SK-N-SH (cell line): ENCODE measurements at regions not wholly inside any gene's neighbourhood (a gene's known extent, or its start where the extent isn't known, plus 50 kb on each side); places are given as distances from the start of the nearest gene placed in this dataset.
A peak's percentile ranks its signal among the peaks of the same experiment; 100 is the strongest.

ENCODE experiments used
- CTCF ChIA-PET: fragments of 300-600, 350-600 bp; formaldehyde crosslinking; extraction: SDS; loops from one replicate; lab custom pipeline; 2021; lab: Yijun Ruan, JAX
- POLR2A ChIA-PET: fragments of 350-600 bp; sonication (Branson Sonifier 250); formaldehyde crosslinking; extraction: SDS; loops from one replicate; lab custom pipeline; 2020; ENCODE audit warnings: antibody characterized with exemption, inconsistent platforms; lab: Yijun Ruan, JAX
- DNase-seq: peaks from one replicate; pipeline ENCODE4 v3.0.0; 2012
- H2AFZ ChIP-seq: fragments of 200-600 bp; sonication (generic); 2 replicates; pipeline ENCODE4 v1.8.1; 2016; ENCODE audit warnings: antibody characterized with exemption, mild to moderate bottlenecking, low read depth
- H3F3A ChIP-seq: fragments of 200-600 bp; sonication (generic); replicated peaks from 2 replicates; pipeline ENCODE3; 2016; ENCODE audit warnings: antibody characterized with exemption, mild to moderate bottlenecking; ENCODE audit not compliant: insufficient read depth
- H3K27ac ChIP-seq, 2 experiments: fragments of 200-500 bp in 1 of 2; fragments of 200-600 bp in 1 of 2; sonication (Bioruptor generic) in 1 of 2; sonication (generic), shearing (Covaris generic) in 1 of 2; 2 replicates each; pipeline versions ENCODE4 v1.5.1 to v1.6.1; 2014 to 2016; ENCODE audit warnings: low read depth in 2 of 2, inconsistent platforms in 1 of 2, low read length in 1 of 2, mild to moderate bottlenecking in 1 of 2, mixed read lengths in 1 of 2
- H3K27me3 ChIP-seq: fragments of 200-600 bp; sonication (generic), shearing (Covaris generic); 2 replicates; pipeline ENCODE4 v1.6.1; 2016; ENCODE audit warnings: mixed run types; ENCODE audit not compliant: insufficient read depth
- H3K36me3 ChIP-seq, 2 experiments: fragments of 200-500 bp in 1 of 2; fragments of 200-600 bp in 1 of 2; sonication (Bioruptor generic) in 1 of 2; sonication (generic) in 1 of 2; replicated peaks in 1 of 2; 2 replicates each; pipeline versions ENCODE3 to v1.5.1; 2014 to 2016; ENCODE audit warnings: low read length in 1 of 2, mild to moderate bottlenecking in 1 of 2; ENCODE audit not compliant: insufficient read depth in 2 of 2, control insufficient read depth in 1 of 2
- H3K4me1 ChIP-seq, 2 experiments: fragments of 200-500 bp in 1 of 2; fragments of 200-600 bp in 1 of 2; sonication (Bioruptor generic) in 1 of 2; sonication (generic), shearing (Covaris generic) in 1 of 2; 2 replicates each; pipeline versions ENCODE4 v1.5.1 to v1.6.1; 2014 to 2016; ENCODE audit warnings: low read depth in 1 of 2, low read length in 1 of 2, mixed run types in 1 of 2; ENCODE audit not compliant: insufficient read depth in 2 of 2, control insufficient read depth in 1 of 2
- H3K4me2 ChIP-seq: fragments of 200-600 bp; sonication (generic), shearing (Covaris generic); 2 replicates; pipeline ENCODE4 v1.6.1; 2017; ENCODE audit warnings: mixed run types
- H3K4me3 ChIP-seq, 2 experiments: fragments of 200-500 bp in 1 of 2; fragments of 200-600 bp in 1 of 2; sonication (Bioruptor generic) in 1 of 2; sonication (generic), shearing (Covaris generic) in 1 of 2; 2 replicates each; pipeline versions ENCODE4 v1.5.1 to v1.8.1; 2014 to 2016; ENCODE audit warnings: low read depth in 2 of 2, inconsistent platforms in 1 of 2, low read length in 1 of 2, mild to moderate bottlenecking in 1 of 2, mixed read lengths in 1 of 2, moderate library complexity in 1 of 2
- H3K79me2 ChIP-seq: fragments of 200-600 bp; sonication (generic); 2 replicates; pipeline ENCODE4 v1.8.1; 2017; ENCODE audit warnings: mild to moderate bottlenecking; ENCODE audit not compliant: insufficient read depth
- H3K9ac ChIP-seq: fragments of 200-600 bp; sonication (generic); 2 replicates; pipeline ENCODE4 v1.6.1; 2017; ENCODE audit warnings: mixed run types
- H3K9me2 ChIP-seq: fragments of 200-600 bp; sonication (generic); 2 replicates; pipeline ENCODE4 v1.6.1; 2017; ENCODE audit warnings: mixed run types
- H3K9me3 ChIP-seq: fragments of 200-600 bp; sonication (generic); 2 replicates; pipeline ENCODE4 v1.6.1; 2017; ENCODE audit warnings: mixed run types, mild to moderate bottlenecking, moderate library complexity
- H4K20me1 ChIP-seq: fragments of 200-600 bp; sonication (generic); 2 replicates; pipeline ENCODE4 v1.6.1; 2017; ENCODE audit warnings: mild to moderate bottlenecking, mixed run types; ENCODE audit not compliant: insufficient read depth
- CTCF ChIP-seq: fragments of 200-600 bp; sonication (generic); IDR thresholded peaks from 2 replicates; pipeline ENCODE4 v1.6.1; 2017; ENCODE audit warnings: antibody characterized with exemption, mild to moderate bottlenecking, moderate library complexity
- EP300 ChIP-seq, 2 experiments: IDR thresholded peaks; 2 replicates each; pipeline versions ENCODE4 v1.4.0 to v1.6.1; 2012; ENCODE audit warnings: borderline replicate concordance in 1 of 2, low read depth in 1 of 2, low read length in 1 of 2
- EZH2phosphoT487 ChIP-seq: fragments of 200-600 bp; sonication (generic); IDR thresholded peaks from 2 replicates; pipeline ENCODE4 v1.6.1; 2017; ENCODE audit warnings: low read depth, mixed run types, mild to moderate bottlenecking, antibody characterized with exemption, moderate library complexity, borderline replicate concordance
- FOSL2 ChIP-seq: IDR thresholded peaks from 2 replicates; pipeline ENCODE4 v1.4.0; 2012; ENCODE audit warnings: low read depth, mild to moderate bottlenecking, moderate library complexity, borderline replicate concordance
- FOXM1 ChIP-seq: IDR thresholded peaks from 2 replicates; pipeline ENCODE4 v1.4.0; 2012; ENCODE audit warnings: low read depth, mild to moderate bottlenecking
- JUND ChIP-seq: IDR thresholded peaks from 2 replicates; pipeline ENCODE4 v1.4.0; 2012
- MAX ChIP-seq: IDR thresholded peaks from 2 replicates; pipeline ENCODE4 v1.4.0; 2012; ENCODE audit warnings: low read depth
- MXI1 ChIP-seq: IDR thresholded peaks from 2 replicates; pipeline ENCODE4 v1.6.1; 2012; ENCODE audit warnings: mild to moderate bottlenecking, low read depth, low read length, improper control_type of control experiment
- POLR2AphosphoS5 ChIP-seq: IDR thresholded peaks from 2 replicates; pipeline ENCODE4 v1.6.1; 2012; ENCODE audit warnings: low read depth, low read length
- RCOR1 ChIP-seq: fragments of 150-350 bp; IDR thresholded peaks from 2 replicates; pipeline ENCODE4 v1.6.1; 2017; ENCODE audit warnings: antibody characterized with exemption, low read length
- SIN3A ChIP-seq: IDR thresholded peaks from 2 replicates; pipeline ENCODE4 v1.6.1; 2012; ENCODE audit warnings: low read depth, mild to moderate bottlenecking, low read length, moderate library complexity, borderline replicate concordance
- SMC3 ChIP-seq: IDR thresholded peaks from 2 replicates; pipeline ENCODE4 v1.6.1; 2012; ENCODE audit warnings: low read depth, low read length, improper control_type of control experiment
- TAF1 ChIP-seq: IDR thresholded peaks from 2 replicates; pipeline ENCODE4 v1.6.1; 2012; ENCODE audit warnings: low read depth, mild to moderate bottlenecking, low read length, moderate library complexity, borderline replicate concordance
- USF2 ChIP-seq: fragments of 150-350 bp; IDR thresholded peaks from 2 replicates; pipeline ENCODE4 v1.6.1; 2017; ENCODE audit warnings: antibody characterized with exemption, low read length, low read depth, borderline replicate concordance
- WGBS: methylation state at CpG from one replicate; pipeline ENCODE4 v1.1.6; 2017; ENCODE audit warnings: low lambda C conversion rate; 5-methylcytosine and 5-hydroxymethylcytosine counted together

- TF ChIP-seq FOXM1 (no peak), TAF1 (no peak), POLR2AphosphoS5 (no peak), EP300 (IDR thresholded peaks at IDR 0.05; ENCODE audit: borderline replicate concordance in 1 of 2, low read depth in 1 of 2, low read length in 1 of 2) (no peak), MXI1 (no peak), FOSL2 (no peak)
Measured at GRCh38 chrX:45566456-45566855, 365.8 kb upstream of the DIPK2B start (continued).

- WGBS = 12% methylated on average over 2 of the region's 2 CpGs
- Histone ChIP-seq H3K27ac (no peak overlapping the region), H2AFZ (no peak overlapping the region), H3K9me3 (no peaks in the 10 kb centered on the region), H3K9me2 (no peaks in the 10 kb centered on the region), H4K20me1 (no peaks in the 10 kb centered on the region), H3K4me2 (no peak overlapping the region), H3K4me3 (no peak overlapping the region), H3K4me1 (no peaks in the 10 kb centered on the region), H3K36me3 (no peaks in the 10 kb centered on the region), H3F3A (no peaks in the 10 kb centered on the region), H3K79me2 (no peaks in the 10 kb centered on the region), H3K27me3 (no peaks in the 10 kb centered on the region), H3K9ac (no peak overlapping the region)
- ChIA-PET CTCF (no interaction called here), POLR2A (no interaction called here)
- DNase-seq = no peak
- TF ChIP-seq JUND (no peak), POLR2AphosphoS5 (no peak), CTCF (peak; percentile 25; the same call in 1 of the 2 replicates), EZH2phosphoT487 (no peak), SMC3 (no peak), SIN3A (no peak)
Measured at GRCh38 chrX:45557387-45557786, 356.7 kb upstream of the DIPK2B start.

- Histone ChIP-seq H3K9ac (no peak overlapping the region), H2AFZ (no peak overlapping the region), H3F3A (no peaks in the 10 kb centered on the region), H3K79me2 (no peaks in the 10 kb centered on the region), H4K20me1 (no peaks in the 10 kb centered on the region), H3K4me2 (no peak overlapping the region), H3K27ac (no peak overlapping the region)
- 47% methylated on average over 1 of the region's 1 CpG for WGBS
- TF ChIP-seq RCOR1 = no peak
- no peak for TF ChIP-seq MAX
- no peak for TF ChIP-seq USF2
- no peak for TF ChIP-seq CTCF
- TF ChIP-seq, all 33 proteins: peak for 0
- no peak overlapping the region for H3K4me3 ChIP-seq
- POLR2A ChIA-PET = no interaction called here
- DNase-seq = no peak
- no peaks in the 10 kb centered on the region for H3K4me1 ChIP-seq
- H3K9me2 ChIP-seq = peaks cover 3% of the 10 kb centered on the region; the same call in 1 of the 2 replicates
- H3K36me3 ChIP-seq = no peaks in the 10 kb centered on the region
- CTCF ChIA-PET = no interaction called here
- H3K27me3 ChIP-seq = no peaks in the 10 kb centered on the region
- H3K9me3 ChIP-seq = no peaks in the 10 kb centered on the region
Measured at GRCh38 chrX:45554736-45555135, 354.1 kb upstream of the DIPK2B start.
